ENCODE measurements at regions not wholly inside any gene's neighbourhood (a gene's known extent, or its start where the extent isn't known, plus 50 kb on each side); places are given as distances from the start of the nearest gene placed in this dataset.

DNA sequence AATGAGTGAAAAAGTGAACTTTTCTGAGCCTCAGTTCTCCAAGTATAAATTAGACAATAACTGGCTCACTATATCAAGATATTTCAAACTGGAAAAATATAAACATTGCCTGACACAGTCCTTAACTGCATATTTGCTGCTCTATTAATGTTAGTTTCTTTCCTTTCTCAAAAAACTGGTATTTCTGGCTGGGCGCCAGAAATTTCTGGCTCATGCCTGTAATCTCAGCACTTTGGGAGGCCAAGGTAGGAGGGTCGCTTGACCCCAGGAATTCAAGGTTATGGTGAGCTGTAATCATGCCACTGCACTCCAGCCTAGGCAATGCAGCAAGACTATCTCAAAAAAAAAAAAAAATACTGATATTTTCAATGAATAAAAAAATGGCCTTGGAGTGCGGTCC is 227.0 kb downstream of the MAGEB17 start:
- TF ChIP-seq, protein P1, sequence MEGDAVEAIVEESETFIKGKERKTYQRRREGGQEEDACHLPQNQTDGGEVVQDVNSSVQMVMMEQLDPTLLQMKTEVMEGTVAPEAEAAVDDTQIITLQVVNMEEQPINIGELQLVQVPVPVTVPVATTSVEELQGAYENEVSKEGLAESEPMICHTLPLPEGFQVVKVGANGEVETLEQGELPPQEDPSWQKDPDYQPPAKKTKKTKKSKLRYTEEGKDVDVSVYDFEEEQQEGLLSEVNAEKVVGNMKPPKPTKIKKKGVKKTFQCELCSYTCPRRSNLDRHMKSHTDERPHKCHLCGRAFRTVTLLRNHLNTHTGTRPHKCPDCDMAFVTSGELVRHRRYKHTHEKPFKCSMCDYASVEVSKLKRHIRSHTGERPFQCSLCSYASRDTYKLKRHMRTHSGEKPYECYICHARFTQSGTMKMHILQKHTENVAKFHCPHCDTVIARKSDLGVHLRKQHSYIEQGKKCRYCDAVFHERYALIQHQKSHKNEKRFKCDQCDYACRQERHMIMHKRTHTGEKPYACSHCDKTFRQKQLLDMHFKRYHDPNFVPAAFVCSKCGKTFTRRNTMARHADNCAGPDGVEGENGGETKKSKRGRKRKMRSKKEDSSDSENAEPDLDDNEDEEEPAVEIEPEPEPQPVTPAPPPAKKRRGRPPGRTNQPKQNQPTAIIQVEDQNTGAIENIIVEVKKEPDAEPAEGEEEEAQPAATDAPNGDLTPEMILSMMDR (IDR thresholded peaks at IDR 0.05) = no peak
- no peak for TF ChIP-seq POLR2AphosphoS5 (IDR thresholded peaks at IDR 0.05)
